ENCODE measurements at regions not wholly inside any gene's neighbourhood (a gene's known extent, or its start where the extent isn't known, plus 50 kb on each side); places are given as distances from the start of the nearest gene placed in this dataset.

DNA sequence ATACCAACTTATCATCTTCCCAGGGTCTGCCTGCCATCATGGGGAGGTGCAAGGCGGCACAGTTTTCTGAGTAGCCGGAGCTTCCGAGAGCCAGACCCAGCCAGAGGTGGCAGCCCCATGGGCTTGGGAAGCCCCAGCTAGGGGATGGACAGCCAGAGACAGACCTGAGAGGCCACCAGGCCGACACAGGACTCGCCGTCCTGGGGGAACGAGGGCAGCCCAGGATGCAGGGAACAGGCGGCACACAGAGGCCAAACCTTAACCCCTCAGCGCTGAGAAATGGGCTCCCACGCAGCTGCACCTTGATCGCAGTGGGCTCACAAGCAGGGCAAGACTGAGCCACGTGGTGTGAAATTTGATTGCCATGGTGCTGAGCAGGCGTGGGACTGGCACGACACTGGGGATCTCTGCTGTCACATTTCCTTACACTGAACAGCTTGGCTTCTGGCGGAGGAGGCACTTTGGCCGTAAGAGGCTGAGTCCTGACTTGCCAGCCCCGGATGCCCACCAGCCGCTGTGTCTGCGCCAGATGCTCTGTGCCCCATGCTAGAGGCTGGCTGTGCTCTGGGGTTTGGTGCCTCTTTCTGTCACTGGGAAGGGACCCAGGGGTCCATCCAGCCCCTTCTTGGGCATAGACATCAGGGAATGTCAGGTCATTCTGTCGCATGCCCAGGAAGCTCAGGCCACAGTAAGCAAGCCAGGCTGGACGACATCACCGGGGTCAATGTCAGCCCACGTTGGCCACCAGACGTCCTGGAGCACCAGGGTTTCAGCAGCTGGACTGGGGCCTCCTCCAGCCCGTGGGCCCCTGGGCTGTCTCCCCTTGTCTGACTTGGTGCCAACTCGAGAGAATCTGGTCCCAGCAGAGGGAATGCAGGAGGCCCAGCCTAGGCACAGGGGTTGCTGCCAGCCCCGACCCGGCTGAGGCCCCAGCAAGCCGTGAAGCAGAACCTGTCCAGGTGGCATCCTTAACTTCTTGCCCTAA, 312.1 kb upstream of the MYT1L start:
- H3K4me3 ChIP-seq (ENCODE audit: low read depth, low read length) = no peak overlapping the region
- Mint-ChIP-seq H3K36me3 (ENCODE audit: insufficient read depth, unreplicated experiment) (no peaks in the 10 kb centered on the region), H3K27me3 (ENCODE audit: insufficient read depth, unreplicated experiment) (peaks cover 15% of the 10 kb centered on the region), H3K9me3 (ENCODE audit: unreplicated experiment) (peaks cover 21% of the 10 kb centered on the region), H3K4me3 (ENCODE audit: unreplicated experiment) (no peak overlapping the region), H3K27ac (ENCODE audit: unreplicated experiment) (no peak overlapping the region), H3K4me1 (ENCODE audit: low read depth, unreplicated experiment) (no peaks in the 10 kb centered on the region)
- no peak for DNase-seq
- no peaks in the 10 kb centered on the region for H3K4me1 ChIP-seq
- H3K36me3 ChIP-seq (ENCODE audit: control insufficient read depth, insufficient read depth, low read length) = no peaks in the 10 kb centered on the region
- intact Hi-C loops (cut with micrococcal nuclease; ENCODE audit: unreplicated experiment) = no loop called here
- TF ChIP-seq, protein P1, sequence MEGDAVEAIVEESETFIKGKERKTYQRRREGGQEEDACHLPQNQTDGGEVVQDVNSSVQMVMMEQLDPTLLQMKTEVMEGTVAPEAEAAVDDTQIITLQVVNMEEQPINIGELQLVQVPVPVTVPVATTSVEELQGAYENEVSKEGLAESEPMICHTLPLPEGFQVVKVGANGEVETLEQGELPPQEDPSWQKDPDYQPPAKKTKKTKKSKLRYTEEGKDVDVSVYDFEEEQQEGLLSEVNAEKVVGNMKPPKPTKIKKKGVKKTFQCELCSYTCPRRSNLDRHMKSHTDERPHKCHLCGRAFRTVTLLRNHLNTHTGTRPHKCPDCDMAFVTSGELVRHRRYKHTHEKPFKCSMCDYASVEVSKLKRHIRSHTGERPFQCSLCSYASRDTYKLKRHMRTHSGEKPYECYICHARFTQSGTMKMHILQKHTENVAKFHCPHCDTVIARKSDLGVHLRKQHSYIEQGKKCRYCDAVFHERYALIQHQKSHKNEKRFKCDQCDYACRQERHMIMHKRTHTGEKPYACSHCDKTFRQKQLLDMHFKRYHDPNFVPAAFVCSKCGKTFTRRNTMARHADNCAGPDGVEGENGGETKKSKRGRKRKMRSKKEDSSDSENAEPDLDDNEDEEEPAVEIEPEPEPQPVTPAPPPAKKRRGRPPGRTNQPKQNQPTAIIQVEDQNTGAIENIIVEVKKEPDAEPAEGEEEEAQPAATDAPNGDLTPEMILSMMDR (IDR thresholded peaks at IDR 0.05; ENCODE audit: insufficient read depth in 1 of 2, low read depth in 1 of 2, low read length in 1 of 2, severe bottlenecking in 1 of 2, unreplicated experiment in 1 of 2) = no peak
- no peaks in the 10 kb centered on the region; the same call in none of the 2 replicates for H3K27me3 ChIP-seq (replicated peaks; ENCODE audit: control insufficient read depth, insufficient read depth, low read length)
- no TSS peak for BruUV-seq (replicated peaks)
- no peaks in the 10 kb centered on the region; the same call in 1 of the 2 replicates for H3K9me3 ChIP-seq
- ChIA-PET POLR2A (no interaction called here), CTCF (no interaction called here)

DNA sequence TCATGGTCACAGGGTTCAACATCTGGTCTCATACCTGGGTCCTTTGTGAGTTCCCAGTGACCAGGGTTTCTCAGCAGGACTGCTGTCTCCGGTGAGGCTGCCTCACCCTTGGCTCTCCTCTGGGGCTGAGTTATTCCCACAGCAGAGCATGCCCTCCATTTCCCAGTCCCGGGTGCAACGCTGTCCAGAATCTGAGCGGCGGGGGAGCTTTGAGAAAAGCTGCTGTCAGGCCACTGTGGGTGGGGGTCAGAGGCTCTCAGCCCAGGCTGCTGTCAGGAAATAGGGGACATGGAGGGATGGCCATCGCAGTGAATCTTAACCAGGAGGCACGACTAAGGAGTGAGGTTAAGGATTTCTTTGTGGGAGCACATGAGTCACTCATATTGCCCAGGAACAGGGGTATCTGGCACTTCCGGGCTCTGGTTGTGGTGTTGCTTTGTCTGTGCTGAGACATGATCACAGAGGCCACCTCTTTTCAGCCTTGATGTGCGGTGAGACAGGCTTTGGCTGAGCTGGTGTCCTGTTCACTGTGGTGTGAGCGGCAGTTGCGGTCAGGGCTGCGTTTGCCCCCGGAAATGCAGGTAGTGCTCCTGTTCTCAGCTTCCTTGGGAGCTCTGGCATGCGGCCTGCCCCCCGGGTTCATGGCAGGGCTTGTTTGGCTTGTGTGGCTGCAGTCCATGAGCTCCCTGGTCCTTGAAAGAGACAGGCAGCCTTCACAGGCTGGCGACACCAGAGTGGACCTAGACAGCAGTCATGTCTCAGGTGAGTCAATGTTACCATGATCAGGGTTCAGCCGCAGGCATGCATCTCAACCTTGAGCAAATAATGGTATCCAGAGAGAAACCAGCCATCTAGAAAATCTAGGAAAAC, 310.7 kb upstream of the MYT1L start:
- H3K36me3 Mint-ChIP-seq (ENCODE audit: insufficient read depth, unreplicated experiment) = no peaks in the 10 kb centered on the region
- no peaks in the 10 kb centered on the region; the same call in none of the 2 replicates for H3K27me3 ChIP-seq (replicated peaks; ENCODE audit: control insufficient read depth, insufficient read depth, low read length)
- BruUV-seq (replicated peaks) = no TSS peak

DNA sequence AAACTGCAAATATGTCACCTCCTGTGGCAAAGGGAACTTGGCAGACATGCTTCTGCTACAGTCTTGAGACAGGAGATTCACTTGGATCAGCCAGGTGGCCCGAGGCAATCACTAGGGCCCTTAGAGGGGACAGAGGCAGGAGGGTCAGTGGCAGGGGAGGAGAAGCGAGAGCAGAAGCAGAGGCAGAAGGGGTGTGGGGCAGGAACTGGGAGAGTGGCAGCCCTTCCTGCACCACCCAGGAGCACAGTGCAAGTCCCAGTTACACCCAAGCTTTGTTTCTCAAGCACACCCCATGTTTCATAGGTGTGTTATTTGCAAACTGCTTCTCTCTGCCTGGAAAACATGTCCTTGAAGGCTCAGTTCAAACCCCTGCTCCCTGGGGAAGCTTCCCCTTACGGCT, 309.7 kb upstream of the MYT1L start:
- Mint-ChIP-seq H3K36me3 (ENCODE audit: insufficient read depth, unreplicated experiment) (no peaks in the 10 kb centered on the region), H3K27me3 (ENCODE audit: insufficient read depth, unreplicated experiment) (peaks cover 16% of the 10 kb centered on the region), H3K9me3 (ENCODE audit: unreplicated experiment) (peaks cover 12% of the 10 kb centered on the region), H3K4me1 (ENCODE audit: low read depth, unreplicated experiment) (no peaks in the 10 kb centered on the region), H3K27ac (ENCODE audit: unreplicated experiment) (no peak overlapping the region), H3K4me3 (ENCODE audit: unreplicated experiment) (no peak overlapping the region)
- no peak for DNase-seq
- Histone ChIP-seq H3K27me3 (replicated peaks; ENCODE audit: control insufficient read depth, insufficient read depth, low read length) (no peaks in the 10 kb centered on the region; the same call in none of the 2 replicates), H3K4me3 (ENCODE audit: low read depth, low read length) (no peak overlapping the region), H3K4me1 (no peaks in the 10 kb centered on the region), H3K9me3 (no peaks in the 10 kb centered on the region; the same call in 1 of the 2 replicates), H3K36me3 (ENCODE audit: control insufficient read depth, insufficient read depth, low read length) (no peaks in the 10 kb centered on the region)
- ChIA-PET POLR2A (no interaction called here), CTCF (no interaction called here)
- no TSS peak for BruUV-seq (replicated peaks)
- TF ChIP-seq, protein P1 (IDR thresholded peaks at IDR 0.05; ENCODE audit: insufficient read depth in 1 of 2, low read depth in 1 of 2, low read length in 1 of 2, severe bottlenecking in 1 of 2, unreplicated experiment in 1 of 2) = no peak
- intact Hi-C loops (cut with micrococcal nuclease; ENCODE audit: unreplicated experiment) = no loop called here

More for the DNA sequence above, 310.7 kb upstream of the MYT1L start:
- CTCF ChIA-PET = no interaction called here
- TF ChIP-seq, protein P1 (IDR thresholded peaks at IDR 0.05; ENCODE audit: insufficient read depth in 1 of 2, low read depth in 1 of 2, low read length in 1 of 2, severe bottlenecking in 1 of 2, unreplicated experiment in 1 of 2) = no peak
- H3K9me3 Mint-ChIP-seq (ENCODE audit: unreplicated experiment) = peaks cover 12% of the 10 kb centered on the region
- peaks cover 14% of the 10 kb centered on the region for H3K27me3 Mint-ChIP-seq (ENCODE audit: insufficient read depth, unreplicated experiment)
- intact Hi-C loops (cut with micrococcal nuclease; ENCODE audit: unreplicated experiment) = no loop called here
- POLR2A ChIA-PET = no interaction called here
- no peak overlapping the region for H3K4me3 ChIP-seq (ENCODE audit: low read depth, low read length)
- H3K4me3 Mint-ChIP-seq (ENCODE audit: unreplicated experiment) = no peak overlapping the region
- no peaks in the 10 kb centered on the region for H3K4me1 ChIP-seq
- no peaks in the 10 kb centered on the region for H3K36me3 ChIP-seq (ENCODE audit: control insufficient read depth, insufficient read depth, low read length)
- H3K27ac Mint-ChIP-seq (ENCODE audit: unreplicated experiment) = no peak overlapping the region
- no peak for DNase-seq
- H3K9me3 ChIP-seq = no peaks in the 10 kb centered on the region; the same call in 1 of the 2 replicates
- no peaks in the 10 kb centered on the region for H3K4me1 Mint-ChIP-seq (ENCODE audit: low read depth, unreplicated experiment)

Measured in Caco-2 (cell line).